ENCODE measurements at regions not wholly inside any gene's neighbourhood (a gene's known extent, or its start where the extent isn't known, plus 50 kb on each side); places are given as distances from the start of the nearest gene placed in this dataset.

GRCh38 chr12:38528527-38528926, 212.0 kb downstream of the ALG10B start:
- TF ChIP-seq CTCF (IDR thresholded peaks at IDR 0.05 in 8 of 11, conservative IDR thresholded peaks at IDR 0.05 in 3 of 11) (no peak), POLR2A (IDR thresholded peaks at IDR 0.05) (no peak), POLR2AphosphoS5 (IDR thresholded peaks at IDR 0.05) (no peak)
